GM18517 (cell line): ENCODE measurements at regions not wholly inside any gene's neighbourhood (a gene's known extent, or its start where the extent isn't known, plus 50 kb on each side); places are given as distances from the start of the nearest gene placed in this dataset.
A peak's percentile ranks its signal among the peaks of the same experiment; 100 is the strongest.

Experiments used
- ATAC-seq: cut with Tn5 transposase; IDR thresholded peaks from one replicate; pipeline ENCODE4 v1.9.1; 2021; ENCODE audit warnings: mild to moderate bottlenecking, moderate library complexity; ENCODE audit not compliant: unreplicated experiment

DNA sequence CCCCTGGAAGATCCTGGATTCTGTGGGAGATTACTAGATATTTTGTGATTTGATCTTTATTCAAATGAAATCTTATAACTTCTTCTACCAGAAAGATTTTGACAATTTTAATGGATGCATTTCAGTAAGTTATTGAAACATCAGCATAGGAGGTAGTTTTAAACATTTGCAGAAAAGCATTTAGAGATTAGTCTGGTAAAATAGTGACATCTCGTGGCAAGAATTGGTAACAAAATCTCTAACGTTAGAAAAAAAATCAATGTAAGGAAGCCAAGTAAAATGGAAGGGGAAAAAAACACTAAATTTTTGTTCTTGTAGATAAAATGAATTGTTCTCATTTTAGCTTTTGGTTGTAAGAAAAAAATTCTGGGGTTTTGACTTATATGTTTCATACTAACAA is 73.3 kb downstream of the TASL start:
- ATAC-seq: peak; percentile 69

DNA sequence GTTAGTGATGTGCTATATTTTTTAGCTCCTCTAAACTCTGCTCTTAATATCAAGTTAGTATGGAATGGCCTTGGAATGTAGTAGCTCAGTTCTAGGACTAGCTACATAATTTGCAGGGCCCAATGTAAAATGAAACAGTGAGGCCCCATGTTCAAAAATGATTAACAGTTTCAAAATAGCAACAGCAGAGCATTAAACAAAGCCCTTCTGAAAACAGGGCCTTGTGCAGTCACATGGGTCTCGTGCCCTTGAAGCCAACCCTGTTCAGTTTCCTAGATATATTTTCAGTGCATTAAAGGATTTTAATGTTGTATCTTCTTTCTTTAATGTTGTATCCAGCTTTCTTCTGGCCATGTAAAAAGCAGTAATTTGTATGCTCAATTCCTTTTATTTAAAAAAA is 82.1 kb downstream of the TASL start:
- peak; percentile 56 for ATAC-seq

DNA sequence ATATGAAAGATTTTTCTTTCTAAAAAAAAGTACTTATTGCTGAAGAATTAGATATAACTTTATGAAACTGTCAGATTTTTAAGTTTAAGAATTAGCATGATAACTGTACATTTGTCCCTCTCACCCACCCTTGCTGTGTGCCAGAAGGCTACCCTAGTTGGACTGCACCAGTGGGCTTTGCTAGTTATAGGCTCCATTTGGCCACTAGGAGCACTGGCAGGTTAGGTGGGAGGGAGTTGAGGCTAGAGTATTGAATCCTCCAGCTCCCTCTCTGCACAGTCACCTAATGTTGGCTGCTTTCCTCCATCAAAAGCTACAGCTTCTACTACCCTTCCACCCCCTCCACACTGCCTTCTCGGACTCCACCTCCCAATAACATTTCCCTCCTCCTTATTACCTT is 84.2 kb downstream of the TASL start:
- ATAC-seq: no peak

DNA sequence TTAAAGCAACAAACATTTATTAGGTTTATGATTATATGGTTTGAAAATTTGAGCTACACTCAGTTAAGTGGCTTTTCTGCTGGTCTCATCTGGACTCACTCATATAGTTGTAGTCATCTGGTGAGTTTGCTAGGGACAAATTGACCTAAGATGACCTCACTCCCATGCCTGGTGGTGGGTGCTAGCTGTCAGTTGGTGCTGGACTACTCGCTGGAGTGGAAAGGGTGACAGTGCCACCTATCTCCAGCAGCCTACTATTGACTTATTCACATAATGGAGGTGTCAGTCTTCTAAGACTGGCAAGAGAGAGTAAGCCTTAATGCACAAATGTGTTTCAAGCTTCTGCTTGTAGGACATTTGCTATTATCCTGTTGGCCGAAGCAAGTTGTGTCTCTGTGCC is 88.2 kb downstream of the TASL start:
- ATAC-seq: no peak

DNA sequence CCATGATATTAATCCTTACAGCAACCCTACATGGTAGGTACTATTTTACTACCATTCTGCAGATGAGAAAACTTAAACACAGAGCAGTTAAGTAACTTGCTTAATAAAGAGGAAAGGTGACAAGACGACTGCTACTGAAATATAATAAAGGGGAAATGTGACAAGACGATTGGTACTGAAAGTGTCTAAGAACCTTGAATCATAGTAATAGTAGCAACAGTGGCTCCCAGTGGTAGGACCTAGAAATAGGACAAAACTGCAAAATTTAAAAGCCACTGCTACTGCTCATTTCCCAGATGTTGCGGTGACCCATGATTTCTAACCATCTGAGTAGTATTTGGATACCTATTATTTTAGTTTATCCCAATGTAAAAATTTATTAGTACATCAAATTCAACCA is 89.5 kb downstream of the TASL start:
- peak; percentile 75 for ATAC-seq

DNA sequence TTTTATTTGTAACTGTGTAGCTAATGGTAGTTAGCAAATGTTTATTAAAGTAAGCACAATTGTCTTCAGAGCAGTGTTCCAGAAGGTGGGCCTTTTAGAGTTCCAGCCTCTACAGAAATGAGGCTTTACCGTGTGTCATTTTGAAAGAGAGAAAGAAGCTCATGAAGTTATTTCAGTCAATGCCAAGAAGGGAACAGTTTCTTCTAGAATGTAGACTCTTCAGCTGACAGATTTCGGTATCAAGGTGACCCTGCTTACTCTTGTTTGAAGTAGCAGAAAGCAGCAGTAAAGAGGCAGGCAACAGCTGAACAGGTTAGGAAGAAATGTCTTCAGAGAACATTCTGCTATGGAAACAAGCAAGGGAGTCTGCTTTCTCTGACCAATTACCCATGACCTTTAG is 93.6 kb downstream of the TASL start:
- ATAC-seq: no peak

DNA sequence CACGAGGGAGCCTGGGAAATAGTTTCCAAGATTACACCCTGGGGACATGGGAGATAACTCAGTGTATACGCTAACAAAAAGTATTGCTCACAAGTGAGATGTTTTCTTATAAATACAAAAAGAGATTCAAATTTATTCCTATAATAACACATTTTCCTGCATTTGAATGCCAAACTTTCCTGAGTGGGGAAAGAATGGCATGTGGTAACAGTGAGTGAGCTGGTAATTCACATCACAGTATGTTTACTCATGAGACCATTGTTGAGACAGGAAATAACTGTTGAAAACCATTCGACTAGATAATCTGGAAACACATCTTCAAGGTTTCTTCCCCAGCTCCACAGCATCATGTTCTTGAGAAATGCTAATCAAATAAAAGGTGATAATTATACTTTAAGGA is 109.1 kb downstream of the TASL start:
- ATAC-seq: no peak
